ENCODE measurements at regions not wholly inside any gene's neighbourhood (a gene's known extent, or its start where the extent isn't known, plus 50 kb on each side); places are given as distances from the start of the nearest gene placed in this dataset.

- H3K9me3 ChIP-seq (ENCODE audit: low read depth), result no peaks in the 10 kb centered on the region
These were observed 232.0 kb downstream of the SH2D4B start for GRCh38 chr10:80769700-80770160.

DNA sequence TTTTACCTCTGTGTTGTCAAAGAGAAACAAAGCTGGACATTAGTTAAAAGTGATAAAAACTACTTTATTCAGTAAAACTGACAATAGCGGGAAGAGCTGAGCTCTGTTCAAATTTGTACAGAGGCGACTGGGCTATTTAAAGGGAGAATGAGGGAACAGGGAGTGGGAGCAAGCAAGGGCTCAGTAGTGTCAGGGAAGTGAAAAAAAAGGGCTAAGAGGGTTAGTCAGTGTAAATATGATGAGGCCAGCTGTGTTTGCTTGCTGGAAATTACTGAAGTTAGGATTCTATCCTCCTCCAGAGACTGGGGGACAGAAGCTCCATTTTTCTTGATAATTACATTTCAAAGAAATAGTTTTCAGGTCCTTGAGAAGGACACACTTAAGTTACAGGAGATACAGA is 232.5 kb downstream of the SH2D4B start:
- no peaks in the 10 kb centered on the region for H3K4me1 ChIP-seq (ENCODE audit: insufficient read depth)
- H3K27ac ChIP-seq, result no peak overlapping the region
- WGBS (ENCODE audit: low lambda C conversion rate, missing lambda C conversion rate), result 60% methylated on average over 2 of the region's 2 CpGs
- no peaks in the 10 kb centered on the region for H3K9me3 ChIP-seq (ENCODE audit: low read depth)
- no peaks in the 10 kb centered on the region for H4K20me1 ChIP-seq (ENCODE audit: insufficient read depth, poor library complexity, severe bottlenecking)
- H3K9me2 ChIP-seq (replicated peaks; ENCODE audit: insufficient read depth), result no peaks in the 10 kb centered on the region
- no peaks in the 10 kb centered on the region for H3K36me3 ChIP-seq (replicated peaks; ENCODE audit: insufficient read depth, low read depth)
- H3K4me2 ChIP-seq, result no peak overlapping the region
- H3K79me2 ChIP-seq, result no peaks in the 10 kb centered on the region
- no peak overlapping the region for H2AFZ ChIP-seq
- no peak for DNase-seq (ENCODE audit: low spot score)
- no peaks in the 10 kb centered on the region for H3K27me3 ChIP-seq
- no peak overlapping the region for H3K4me3 ChIP-seq
- TF ChIP-seq, protein P1, sequence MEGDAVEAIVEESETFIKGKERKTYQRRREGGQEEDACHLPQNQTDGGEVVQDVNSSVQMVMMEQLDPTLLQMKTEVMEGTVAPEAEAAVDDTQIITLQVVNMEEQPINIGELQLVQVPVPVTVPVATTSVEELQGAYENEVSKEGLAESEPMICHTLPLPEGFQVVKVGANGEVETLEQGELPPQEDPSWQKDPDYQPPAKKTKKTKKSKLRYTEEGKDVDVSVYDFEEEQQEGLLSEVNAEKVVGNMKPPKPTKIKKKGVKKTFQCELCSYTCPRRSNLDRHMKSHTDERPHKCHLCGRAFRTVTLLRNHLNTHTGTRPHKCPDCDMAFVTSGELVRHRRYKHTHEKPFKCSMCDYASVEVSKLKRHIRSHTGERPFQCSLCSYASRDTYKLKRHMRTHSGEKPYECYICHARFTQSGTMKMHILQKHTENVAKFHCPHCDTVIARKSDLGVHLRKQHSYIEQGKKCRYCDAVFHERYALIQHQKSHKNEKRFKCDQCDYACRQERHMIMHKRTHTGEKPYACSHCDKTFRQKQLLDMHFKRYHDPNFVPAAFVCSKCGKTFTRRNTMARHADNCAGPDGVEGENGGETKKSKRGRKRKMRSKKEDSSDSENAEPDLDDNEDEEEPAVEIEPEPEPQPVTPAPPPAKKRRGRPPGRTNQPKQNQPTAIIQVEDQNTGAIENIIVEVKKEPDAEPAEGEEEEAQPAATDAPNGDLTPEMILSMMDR (IDR thresholded peaks at IDR 0.05; ENCODE audit: poor library complexity), result no peak
- TF ChIP-seq EZH2phosphoT487 (IDR thresholded peaks at IDR 0.05; ENCODE audit: low read depth, severe bottlenecking, unreplicated experiment) (no peak), EZH2 (IDR thresholded peaks at IDR 0.05; ENCODE audit: borderline replicate concordance) (no peak)

More at GRCh38 chr10:80769700-80770160, 232.0 kb downstream of the SH2D4B start:
- Histone ChIP-seq H3K4me3 (no peak overlapping the region), H3K9me2 (replicated peaks; ENCODE audit: insufficient read depth) (no peaks in the 10 kb centered on the region), H3K4me1 (ENCODE audit: insufficient read depth) (no peaks in the 10 kb centered on the region), H3K27me3 (no peaks in the 10 kb centered on the region), H3K79me2 (no peaks in the 10 kb centered on the region), H2AFZ (no peak overlapping the region), H3K27ac (no peak overlapping the region), H3K4me2 (no peak overlapping the region), H4K20me1 (ENCODE audit: insufficient read depth, poor library complexity, severe bottlenecking) (no peaks in the 10 kb centered on the region), H3K36me3 (replicated peaks; ENCODE audit: insufficient read depth, low read depth) (no peaks in the 10 kb centered on the region)
- TF ChIP-seq EZH2 (IDR thresholded peaks at IDR 0.05; ENCODE audit: borderline replicate concordance) (no peak), EZH2phosphoT487 (IDR thresholded peaks at IDR 0.05; ENCODE audit: low read depth, severe bottlenecking, unreplicated experiment) (no peak)
- TF ChIP-seq, protein P1 (IDR thresholded peaks at IDR 0.05; ENCODE audit: poor library complexity), result no peak
- no peak for DNase-seq (ENCODE audit: low spot score)
- WGBS (ENCODE audit: low lambda C conversion rate, missing lambda C conversion rate), result 52% methylated on average over 2 of the region's 2 CpGs

DNA sequence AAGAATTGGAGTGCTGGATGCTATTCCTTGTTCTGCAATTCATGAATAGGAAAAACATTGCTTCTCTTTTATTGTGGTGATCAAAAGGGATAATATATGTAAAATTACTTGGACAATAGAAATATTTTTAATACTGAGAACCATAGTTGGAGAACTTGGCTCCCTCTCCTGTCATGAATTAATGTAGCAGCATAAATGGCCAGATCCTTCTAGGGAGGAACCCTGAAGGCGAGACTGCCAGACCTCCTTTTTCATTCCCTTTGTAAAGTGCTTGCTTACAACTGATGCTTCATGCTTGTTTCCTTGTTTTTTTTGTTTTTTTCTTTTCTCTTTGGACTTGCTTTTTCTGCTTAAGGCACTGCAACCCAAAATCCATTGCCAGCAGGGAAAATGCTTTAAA is 233.6 kb downstream of the SH2D4B start:
- H3K79me2 ChIP-seq, result no peaks in the 10 kb centered on the region
- DNase-seq (ENCODE audit: low spot score), result no peak
- WGBS (ENCODE audit: low lambda C conversion rate, missing lambda C conversion rate), result 79% methylated on average over 1 of the region's 1 CpG

More for the DNA sequence above, 233.6 kb downstream of the SH2D4B start:
- no peak overlapping the region for H3K4me2 ChIP-seq
- no peaks in the 10 kb centered on the region for H3K27me3 ChIP-seq
- no peaks in the 10 kb centered on the region for H3K9me2 ChIP-seq (replicated peaks; ENCODE audit: insufficient read depth)
- H4K20me1 ChIP-seq (ENCODE audit: insufficient read depth, poor library complexity, severe bottlenecking), result no peaks in the 10 kb centered on the region
- no peak overlapping the region for H2AFZ ChIP-seq
- H3K36me3 ChIP-seq (replicated peaks; ENCODE audit: insufficient read depth, low read depth), result no peaks in the 10 kb centered on the region
- H3K4me3 ChIP-seq, result no peak overlapping the region
- no peak for TF ChIP-seq EZH2 (IDR thresholded peaks at IDR 0.05; ENCODE audit: borderline replicate concordance)
- TF ChIP-seq, protein P1 (IDR thresholded peaks at IDR 0.05; ENCODE audit: poor library complexity), result no peak
- no peak for TF ChIP-seq EZH2phosphoT487 (IDR thresholded peaks at IDR 0.05; ENCODE audit: low read depth, severe bottlenecking, unreplicated experiment)
- H3K27ac ChIP-seq, result no peak overlapping the region
- H3K9me3 ChIP-seq (ENCODE audit: low read depth), result no peaks in the 10 kb centered on the region
- H3K4me1 ChIP-seq (ENCODE audit: insufficient read depth), result no peaks in the 10 kb centered on the region
